T1000 (cell line): ENCODE measurements at regions not wholly inside any gene's neighbourhood (a gene's known extent, or its start where the extent isn't known, plus 50 kb on each side); places are given as distances from the start of the nearest gene placed in this dataset.
"Not testable (repeated sequence)": the region's sequence is repeated elsewhere in the genome, so short reads cannot be mapped to it uniquely, and the experiment has no call there.

ENCODE experiments used
- DNase-seq: peaks from one replicate; lab custom pipeline; 2025; ENCODE audit warnings: mixed read lengths; lab: John Stamatoyannopoulos, UW

- DNase-seq: no peak
Observed at GRCh38 chr9:86624630-86625029, 270.4 kb upstream of the TUT7 start.

- DNase-seq: no peak
Observed at GRCh38 chr9:86614871-86615849, 260.9 kb upstream of the TUT7 start.

GRCh38 chr9:86613943-86614342 lies 259.7 kb upstream of the TUT7 start:
- no peak for DNase-seq

GRCh38 chr9:86611534-86611933 lies 257.3 kb upstream of the TUT7 start:
- DNase-seq: not testable (repeated sequence)

GRCh38 chr9:86605303-86605702 lies 251.1 kb upstream of the TUT7 start:
- DNase-seq: no peak

GRCh38 chr9:86604741-86605140 lies 250.5 kb upstream of the TUT7 start:
- DNase-seq: no peak

- DNase-seq: no peak
Observed at GRCh38 chr9:86602715-86603114, 248.5 kb upstream of the TUT7 start.

- no peak for DNase-seq
Observed at GRCh38 chr9:86601697-86602096, 247.5 kb upstream of the TUT7 start.

GRCh38 chr9:86600977-86601376 lies 246.8 kb upstream of the TUT7 start:
- DNase-seq: no peak

- no peak for DNase-seq
Observed at GRCh38 chr9:86600291-86600690, 246.1 kb upstream of the TUT7 start.

GRCh38 chr9:86599561-86599960 lies 245.4 kb upstream of the TUT7 start:
- no peak for DNase-seq

GRCh38 chr9:86598411-86599239 lies 244.4 kb upstream of the TUT7 start:
- no peak for DNase-seq

GRCh38 chr9:86594724-86595123 lies 240.5 kb upstream of the TUT7 start:
- no peak for DNase-seq

GRCh38 chr9:86591472-86591871 lies 237.3 kb upstream of the TUT7 start:
- DNase-seq: no peak

GRCh38 chr9:86589730-86590129 lies 235.5 kb upstream of the TUT7 start:
- no peak for DNase-seq

- no peak for DNase-seq
Observed at GRCh38 chr9:86589273-86589672, 235.1 kb upstream of the TUT7 start.

- no peak for DNase-seq
Observed at GRCh38 chr9:86586144-86586494, 231.9 kb upstream of the TUT7 start.

- DNase-seq: no peak
Observed at GRCh38 chr9:86585422-86586143, 231.4 kb upstream of the TUT7 start.

GRCh38 chr9:86580688-86581087 lies 226.5 kb upstream of the TUT7 start:
- no peak for DNase-seq

GRCh38 chr9:86578722-86579121 lies 224.5 kb upstream of the TUT7 start:
- no peak for DNase-seq

GRCh38 chr9:86577420-86578333 lies 223.5 kb upstream of the TUT7 start:
- no peak for DNase-seq
